GM19452 (cell line): ENCODE measurements at regions not wholly inside any gene's neighbourhood (a gene's known extent, or its start where the extent isn't known, plus 50 kb on each side); places are given as distances from the start of the nearest gene placed in this dataset.

Experiments used
- ATAC-seq: cut with Tn5 transposase; IDR thresholded peaks from one replicate; pipeline ENCODE4 v1.9.1; 2021; ENCODE audit not compliant: unreplicated experiment

DNA sequence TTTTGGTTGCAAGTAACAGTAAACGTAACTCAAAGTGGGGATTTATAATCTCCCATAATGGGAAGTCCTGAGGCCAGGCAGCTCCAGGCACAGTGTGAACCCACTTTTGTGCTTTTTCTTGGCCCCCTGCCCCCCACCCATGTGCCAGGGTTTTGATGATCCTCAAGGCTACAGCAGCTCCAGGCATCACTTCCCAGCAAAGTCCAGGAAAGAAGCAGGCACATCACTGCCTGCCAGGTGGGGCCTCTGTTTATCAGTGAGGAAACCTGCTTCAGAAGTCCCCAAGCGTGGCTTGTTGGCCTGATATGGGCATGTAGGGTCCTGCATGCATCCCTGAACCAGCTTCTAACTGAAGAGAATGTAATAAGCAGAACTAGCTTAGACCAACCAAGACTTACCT is 299.2 kb upstream of the SKOR2 start:
- ATAC-seq, result no peak

DNA sequence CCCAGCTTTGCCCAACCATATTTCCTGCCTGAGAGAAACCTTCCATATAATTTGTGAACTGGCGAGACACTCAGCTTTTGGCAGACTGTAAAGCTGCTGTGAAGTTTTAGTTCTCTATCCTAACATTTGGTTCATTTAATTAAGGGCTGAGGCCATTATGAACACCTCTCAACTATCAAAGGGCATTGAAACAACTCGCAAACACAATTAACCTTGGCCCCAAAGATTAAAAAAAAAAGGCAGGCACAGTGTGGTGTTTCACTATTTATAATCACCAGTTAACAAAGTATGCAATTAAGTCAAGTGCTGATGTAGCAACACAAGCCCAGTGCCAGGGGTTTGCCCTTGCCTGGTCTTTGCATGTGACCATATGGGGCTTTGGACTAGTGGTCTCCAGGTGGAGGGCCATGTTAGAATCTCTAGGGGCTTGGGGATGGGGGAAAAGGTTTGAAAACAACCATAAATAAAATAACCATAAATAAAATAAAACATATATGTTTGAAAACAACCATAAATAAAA is 297.6 kb upstream of the SKOR2 start:
- no peak for ATAC-seq

- ATAC-seq, result no peak
These were observed 296.2 kb upstream of the SKOR2 start for GRCh38 chr18:47547539-47548202.

DNA sequence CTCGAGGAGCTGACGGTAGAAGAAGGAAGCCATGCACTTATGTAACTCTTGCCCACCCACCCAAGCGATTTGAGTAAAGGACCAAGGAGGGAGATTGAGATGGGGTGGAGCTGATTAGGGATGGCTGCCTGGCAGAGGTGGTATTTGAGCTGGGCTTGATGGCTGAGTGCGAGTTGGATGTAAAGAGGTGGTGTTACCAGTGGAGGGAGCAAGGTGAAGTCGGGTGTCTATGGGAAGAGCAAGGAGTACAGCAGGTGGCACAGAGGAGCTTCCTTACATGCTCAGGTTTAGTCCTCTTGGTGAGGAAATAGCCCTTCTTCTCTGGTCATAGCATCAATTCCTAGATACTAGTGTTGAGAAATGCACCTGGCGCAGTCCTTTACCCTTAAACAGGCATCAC is 294.2 kb upstream of the SKOR2 start:
- ATAC-seq, result no peak

DNA sequence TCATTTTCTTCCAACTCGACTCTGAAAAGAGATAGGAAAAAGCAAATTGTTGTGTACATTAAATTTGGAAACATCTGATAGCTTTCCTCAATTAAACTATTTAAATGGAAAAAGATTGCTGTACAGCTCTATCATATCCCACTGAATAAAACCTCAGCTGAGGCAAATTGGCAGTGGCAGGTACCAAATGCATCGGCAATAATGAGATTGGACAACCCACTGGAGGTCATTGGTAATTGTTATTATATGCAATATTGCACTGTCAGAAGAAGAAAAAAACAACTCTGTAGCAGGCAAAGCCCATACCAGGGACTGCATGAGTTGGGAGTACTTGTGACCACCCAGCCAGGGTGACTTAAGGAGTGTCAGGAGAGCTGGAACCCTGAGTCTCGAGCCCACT is 291.6 kb upstream of the SKOR2 start:
- ATAC-seq, result no peak

DNA sequence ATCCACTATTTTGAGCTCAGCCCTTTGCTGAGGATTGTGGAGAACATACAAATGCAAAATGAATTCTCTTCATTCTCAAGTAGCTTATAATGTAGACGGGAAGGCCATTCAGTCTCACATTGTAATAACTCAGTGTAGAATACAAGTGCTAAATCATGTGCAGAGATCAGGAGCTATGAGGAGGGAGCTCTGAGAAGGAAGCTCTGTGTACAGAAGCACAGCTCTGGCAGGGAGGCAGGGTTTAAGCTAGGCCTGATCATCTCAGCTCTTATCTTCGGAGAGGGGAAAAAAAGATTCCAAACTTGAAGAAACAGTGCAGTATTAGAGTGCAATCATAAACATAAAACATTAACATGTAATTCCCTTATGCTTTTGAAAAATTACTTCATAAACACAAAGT is 291.1 kb upstream of the SKOR2 start:
- no peak for ATAC-seq

DNA sequence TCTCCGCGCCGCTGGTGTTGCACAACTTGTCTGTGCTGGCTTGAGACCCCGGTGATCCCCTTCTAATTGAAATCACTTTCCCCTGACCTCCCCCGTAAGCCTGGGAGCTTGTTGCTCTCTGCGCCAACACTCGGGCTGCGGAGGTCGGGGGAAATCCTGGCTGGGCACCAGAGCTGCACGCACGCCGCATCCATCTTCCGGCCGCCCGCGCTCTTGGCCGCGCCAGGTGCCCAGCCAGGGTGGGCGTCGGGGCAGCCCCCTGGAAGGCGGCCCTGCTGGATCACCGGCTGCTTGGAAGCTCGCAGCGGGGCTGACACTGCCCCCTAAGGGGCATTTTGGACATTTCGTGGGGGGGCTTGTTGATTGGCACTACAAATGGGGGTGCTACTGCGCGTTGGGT is 280.3 kb upstream of the SKOR2 start:
- no peak for ATAC-seq

DNA sequence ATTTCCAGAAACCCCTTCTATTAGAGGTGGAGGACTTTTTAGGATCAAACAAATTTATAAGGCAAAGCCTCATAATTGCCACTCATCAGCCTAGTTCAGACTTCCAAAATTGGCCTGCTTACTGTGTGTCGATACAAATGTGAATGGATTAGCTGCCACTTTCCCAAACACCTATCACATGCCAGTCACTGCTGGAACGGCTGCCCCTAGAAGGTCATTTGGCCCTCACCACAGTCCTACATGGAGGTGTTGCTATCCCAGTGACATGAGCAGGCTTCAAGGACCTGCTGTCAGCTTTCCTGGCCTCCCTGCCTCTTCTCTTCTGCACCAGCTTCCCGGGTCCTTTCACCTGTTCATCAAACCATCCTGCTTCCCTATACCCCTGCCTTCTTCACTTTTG is 279.2 kb upstream of the SKOR2 start:
- ATAC-seq, result no peak

- no peak for ATAC-seq
These were observed 276.9 kb upstream of the SKOR2 start for GRCh38 chr18:47528343-47528742.

DNA sequence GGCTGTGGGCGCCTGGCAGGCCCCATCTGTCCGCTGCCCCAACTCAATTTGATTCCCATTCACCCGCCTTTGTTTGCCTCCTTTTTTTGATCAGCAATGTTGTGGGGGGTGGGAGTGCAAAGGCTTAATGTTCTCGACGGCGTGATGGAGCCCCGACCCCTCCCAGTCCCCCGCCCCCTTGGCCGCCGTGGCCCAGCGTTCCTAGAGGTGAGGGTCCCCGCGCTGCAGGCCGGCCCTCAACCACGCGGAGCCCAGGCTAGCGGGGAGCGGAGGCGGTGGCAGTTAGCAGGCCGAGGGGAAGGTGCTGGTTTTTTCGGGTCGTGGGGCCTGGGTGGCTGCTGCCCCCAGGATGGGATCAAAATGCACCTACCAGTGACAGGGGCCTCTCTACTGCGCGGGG is 274.7 kb upstream of the SKOR2 start:
- ATAC-seq, result no peak

DNA sequence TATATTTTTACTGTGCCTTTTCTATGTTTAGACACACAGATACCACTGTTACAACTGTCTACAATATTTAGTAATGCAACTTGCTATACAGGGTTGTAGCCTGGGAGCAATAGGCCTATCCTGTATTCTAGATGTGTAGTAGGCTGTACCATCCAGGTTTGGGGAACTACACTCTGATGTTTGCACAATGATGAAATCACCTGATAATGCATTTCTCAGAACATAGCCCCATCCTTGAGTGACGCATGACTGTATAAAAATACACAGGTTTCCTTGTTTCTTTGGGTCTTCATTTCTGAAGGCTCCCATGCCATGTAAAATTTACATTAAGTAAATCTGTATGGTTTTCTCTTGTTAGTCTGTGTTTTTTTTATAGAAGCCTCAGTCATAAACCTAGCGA is 270.9 kb upstream of the SKOR2 start:
- no peak for ATAC-seq

DNA sequence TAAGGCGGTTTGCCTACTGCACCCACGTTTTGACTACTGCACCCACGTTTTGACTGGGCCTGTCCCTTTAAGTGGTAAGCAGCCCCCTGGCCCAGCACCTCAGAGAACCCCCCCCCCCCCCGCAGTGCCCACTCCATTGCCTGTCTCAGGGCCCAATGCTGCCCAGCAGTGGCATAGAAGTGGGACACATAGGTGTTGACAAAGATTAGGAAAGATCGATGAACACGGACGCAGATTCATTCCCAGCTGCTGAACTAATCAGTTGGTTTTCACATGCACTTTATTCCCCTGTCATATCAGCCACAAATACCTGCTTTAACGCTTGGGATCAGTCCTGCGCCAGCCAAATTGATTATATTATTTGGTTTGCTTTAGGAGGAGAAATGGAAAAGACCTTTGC is 268.8 kb upstream of the SKOR2 start:
- no peak for ATAC-seq

DNA sequence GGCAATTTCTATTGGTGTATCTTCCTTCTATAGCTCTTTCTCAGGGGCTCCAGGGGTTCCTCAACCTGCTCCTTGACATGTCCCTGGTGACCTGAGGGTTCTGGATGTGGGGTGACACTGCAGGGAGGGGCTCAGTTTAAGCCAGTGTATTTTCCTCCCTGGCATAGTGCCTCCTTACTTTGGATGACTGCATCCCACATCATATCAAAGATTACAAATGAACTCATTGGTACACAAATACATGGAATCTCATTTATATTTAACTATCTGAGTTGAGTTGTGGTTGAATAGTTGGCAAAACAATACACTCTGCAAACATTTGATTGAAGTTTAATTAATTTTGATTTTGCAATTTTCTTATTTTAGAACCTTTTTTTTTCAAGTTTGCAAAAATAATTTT is 268.2 kb upstream of the SKOR2 start:
- no peak for ATAC-seq

- no peak for ATAC-seq
These were observed 267.8 kb upstream of the SKOR2 start for GRCh38 chr18:47519277-47519676.

GRCh38 chr18:47513614-47514013 is 262.2 kb upstream of the SKOR2 start:
- ATAC-seq, result no peak

DNA sequence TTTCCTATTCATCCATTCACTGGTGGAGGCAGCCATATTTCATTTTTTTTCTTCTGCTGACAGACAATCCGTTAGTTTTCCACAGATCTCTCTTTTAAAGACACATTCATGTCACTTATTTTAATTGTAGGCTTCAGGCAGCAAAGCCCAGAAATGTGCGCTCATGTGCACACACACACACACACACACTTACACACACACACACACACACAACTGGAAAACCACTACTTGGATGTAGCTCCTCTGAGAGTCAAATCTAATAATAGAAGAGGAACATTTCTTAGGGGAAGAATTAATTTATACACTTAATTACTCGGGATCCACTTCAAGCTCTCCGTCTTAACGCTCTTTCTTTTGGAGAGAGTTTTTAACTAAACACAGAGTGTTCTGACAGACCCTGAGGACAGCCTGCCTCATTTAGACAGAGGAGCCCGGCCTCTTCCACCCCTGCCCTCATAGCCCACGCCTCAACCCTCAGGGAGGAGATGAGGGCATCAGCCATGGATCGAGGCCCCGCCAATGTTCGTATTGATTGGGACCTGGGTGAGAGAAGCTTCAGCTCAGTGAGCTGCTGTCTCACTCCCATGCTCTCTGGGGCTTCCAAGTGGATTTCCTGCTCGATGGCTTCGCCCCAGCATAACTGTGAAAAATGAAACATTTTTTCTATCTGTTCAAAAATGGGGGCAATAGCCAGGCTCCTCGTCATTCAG is 261.4 kb upstream of the SKOR2 start:
- ATAC-seq, result no peak

DNA sequence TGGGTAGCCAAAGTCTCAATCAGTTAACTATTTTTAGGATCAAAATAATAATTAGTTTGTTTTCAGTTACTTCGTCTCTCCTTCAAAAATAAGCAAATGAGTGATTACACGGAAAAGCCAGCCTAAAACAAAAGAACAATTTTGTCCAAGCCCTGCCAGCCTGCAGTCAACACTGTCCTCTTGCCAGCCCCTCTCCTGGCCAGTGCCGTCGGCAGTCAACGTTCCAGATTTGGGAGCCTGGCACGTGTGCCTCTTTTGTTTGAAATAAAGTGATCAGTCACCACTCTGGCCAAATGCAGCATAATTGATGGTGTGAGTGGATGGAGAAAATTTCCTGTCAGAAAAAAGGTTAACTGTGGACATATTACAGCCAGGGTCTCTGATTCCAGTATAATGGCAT is 260.6 kb upstream of the SKOR2 start:
- no peak for ATAC-seq

DNA sequence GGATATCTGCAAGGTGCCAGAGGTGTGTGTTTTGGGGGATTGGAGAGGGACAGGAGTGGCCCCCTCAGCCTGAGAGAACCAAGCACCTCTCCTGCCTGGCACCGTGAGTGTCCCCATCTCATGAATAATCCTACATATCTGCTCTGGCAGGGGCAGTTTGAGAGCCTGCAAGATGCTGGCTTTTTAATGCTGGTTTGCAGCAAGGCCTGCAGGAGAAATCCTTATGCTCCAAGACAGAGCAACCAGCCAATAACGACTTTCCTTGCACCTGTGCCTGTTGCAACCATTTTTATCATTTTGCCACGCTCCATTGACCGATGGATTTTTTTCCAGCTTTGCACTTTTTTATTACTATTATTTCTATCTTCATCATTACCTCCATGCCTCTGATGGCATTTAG is 259.4 kb upstream of the SKOR2 start:
- ATAC-seq, result no peak

GRCh38 chr18:47507651-47508050 is 256.2 kb upstream of the SKOR2 start:
- ATAC-seq, result no peak

GRCh38 chr18:47506897-47507296 is 255.4 kb upstream of the SKOR2 start:
- ATAC-seq, result no peak

- ATAC-seq, result no peak
These were observed 250.5 kb upstream of the SKOR2 start for GRCh38 chr18:47501946-47502345.

DNA sequence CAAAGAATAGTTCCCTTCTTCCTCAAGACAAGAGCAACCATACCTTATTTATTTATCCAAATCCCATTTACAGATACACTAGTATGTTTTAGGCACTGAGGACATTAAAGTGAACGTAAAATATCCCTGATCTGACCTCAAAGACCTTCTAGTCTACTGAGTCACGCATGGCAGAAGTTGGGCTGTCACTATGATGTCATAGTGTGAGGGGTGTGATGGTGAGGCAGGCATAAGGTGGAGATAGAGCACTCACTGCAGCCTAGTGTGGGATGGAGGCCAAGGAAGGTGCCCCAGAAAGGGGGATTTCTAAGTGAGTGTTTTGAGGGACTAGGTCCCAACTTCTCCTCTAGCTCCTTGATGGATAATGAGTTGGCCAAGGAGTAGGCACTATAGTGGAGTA is 249.5 kb upstream of the SKOR2 start:
- ATAC-seq, result no peak

DNA sequence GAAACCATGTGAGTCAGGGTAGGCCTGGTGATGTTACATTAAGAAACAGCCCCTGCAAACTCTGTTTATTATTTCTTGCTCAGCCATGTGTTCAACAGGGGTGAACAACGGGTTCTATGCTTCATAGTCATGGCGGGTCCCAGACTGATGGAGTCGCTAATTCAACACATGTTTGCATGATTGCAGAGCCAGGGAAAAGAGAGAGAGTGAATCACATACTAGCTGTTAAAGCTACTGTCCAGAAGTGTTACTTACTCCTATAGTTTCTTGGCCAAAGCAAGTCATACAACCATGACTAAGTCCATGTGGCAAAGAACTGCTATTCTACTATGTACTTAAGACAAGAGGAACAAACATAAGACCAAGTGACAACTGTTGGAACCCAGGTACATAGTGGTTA is 241.2 kb upstream of the SKOR2 start:
- no peak for ATAC-seq
